Caco-2 (cell line): ENCODE measurements at regions not wholly inside any gene's neighbourhood (a gene's known extent, or its start where the extent isn't known, plus 50 kb on each side); places are given as distances from the start of the nearest gene placed in this dataset.

Source experiments
- BruUV-seq: library from RNA; stranded (reverse); fragments of 400-500 nt; replicated peaks from 2 replicates; lab custom pipeline; 2021; lab: Mats Ljungman, UMichigan
- CTCF ChIA-PET: fragments of 300-600 bp; sonication (Branson Sonifier 250); formaldehyde crosslinking; loops from one replicate; lab custom pipeline; 2022; ENCODE audit warnings: antibody characterized with exemption; lab: Charles Lee
- POLR2A ChIA-PET: fragments of 300-600 bp; sonication (Branson Sonifier 250); formaldehyde crosslinking; loops from one replicate; lab custom pipeline; 2022; ENCODE audit warnings: antibody characterized with exemption; lab: Charles Lee
- DNase-seq, 2 experiments: peaks; one replicate each; pipeline versions ENCODE4 v3.0.0 to v3.0.0-alpha.2; 2020 to 2022
- H3K27me3 ChIP-seq: replicated peaks from 2 replicates; pipeline ENCODE4 v1.6.0; 2011; ENCODE audit warnings: low read length; ENCODE audit not compliant: control insufficient read depth, insufficient read depth
- H3K36me3 ChIP-seq: 2 replicates; pipeline ENCODE4 v1.5.1; 2011; ENCODE audit warnings: low read length; ENCODE audit not compliant: control insufficient read depth, insufficient read depth
- H3K4me1 ChIP-seq: fragments of 250-450 bp; sonication (Bioruptor Pico); 2 replicates; pipeline ENCODE4 v1.5.1; 2020; ENCODE audit warnings: mild to moderate bottlenecking
- H3K4me3 ChIP-seq: 2 replicates; pipeline ENCODE4 v1.5.1; 2011; ENCODE audit warnings: low read depth, mild to moderate bottlenecking, control low read depth, low read length
- H3K9me3 ChIP-seq: fragments of 250-450 bp; sonication (Bioruptor Pico); 2 replicates; pipeline ENCODE4 v1.5.1; 2020; ENCODE audit warnings: mild to moderate bottlenecking, moderate library complexity
- H3K27ac Mint-ChIP-seq: one replicate; pipeline ENCODE4 v1.8.0; 2022; ENCODE audit warnings: mixed read lengths; ENCODE audit not compliant: unreplicated experiment
- H3K27me3 Mint-ChIP-seq: one replicate; pipeline ENCODE4 v1.8.0; 2022; ENCODE audit warnings: mixed read lengths; ENCODE audit not compliant: insufficient read depth, unreplicated experiment
- H3K36me3 Mint-ChIP-seq: one replicate; pipeline ENCODE4 v1.8.0; 2022; ENCODE audit warnings: mild to moderate bottlenecking, mixed read lengths; ENCODE audit not compliant: insufficient read depth, unreplicated experiment
- H3K4me1 Mint-ChIP-seq: one replicate; pipeline ENCODE4 v1.8.0; 2022; ENCODE audit warnings: low read depth, mixed read lengths; ENCODE audit not compliant: unreplicated experiment
- H3K4me3 Mint-ChIP-seq: one replicate; pipeline ENCODE4 v1.8.0; 2022; ENCODE audit warnings: mild to moderate bottlenecking, moderate library complexity, mixed read lengths; ENCODE audit not compliant: unreplicated experiment
- H3K9me3 Mint-ChIP-seq: one replicate; pipeline ENCODE4 v1.8.0; 2022; ENCODE audit warnings: mixed read lengths; ENCODE audit not compliant: unreplicated experiment
- intact Hi-C: fragments of 100-400 bp; cut with micrococcal nuclease; formaldehyde crosslinking; loops from one replicate; pipeline ENCODE4 v1.10.0; 2022; ENCODE audit not compliant: unreplicated experiment
- TF ChIP-seq, protein P1 (sequence below), 2 experiments: fragments of 200-600 bp in 1 of 2; IDR thresholded peaks; 1 replicate in 1 of 2; 2 replicates in 1 of 2; pipeline versions ENCODE4 v1.5.1 to v1.8.0; 2011 to 2022; ENCODE audit warnings: antibody characterized with exemption in 1 of 2, control low read depth in 1 of 2, inconsistent platforms in 1 of 2, low read depth in 1 of 2, low read length in 1 of 2, mild to moderate bottlenecking in 1 of 2, moderate library complexity in 1 of 2; ENCODE audit not compliant: insufficient read depth in 1 of 2, severe bottlenecking in 1 of 2, unreplicated experiment in 1 of 2

GRCh38 chr12:118925407-118925806 lies 55.9 kb upstream of the SRRM4 start:
- H3K27ac Mint-ChIP-seq = no peak overlapping the region
- Histone ChIP-seq H3K9me3 (no peaks in the 10 kb centered on the region), H3K4me1 (no peaks in the 10 kb centered on the region), H3K36me3 (no peaks in the 10 kb centered on the region), H3K4me3 (no peak overlapping the region), H3K27me3 (no peaks in the 10 kb centered on the region)
- CTCF ChIA-PET = no interaction called here
- H3K4me1 Mint-ChIP-seq = no peaks in the 10 kb centered on the region
- no peak for DNase-seq
- POLR2A ChIA-PET = no interaction called here
- no peak overlapping the region for H3K4me3 Mint-ChIP-seq
- peaks cover 3% of the 10 kb centered on the region for H3K27me3 Mint-ChIP-seq
- TF ChIP-seq, protein P1, sequence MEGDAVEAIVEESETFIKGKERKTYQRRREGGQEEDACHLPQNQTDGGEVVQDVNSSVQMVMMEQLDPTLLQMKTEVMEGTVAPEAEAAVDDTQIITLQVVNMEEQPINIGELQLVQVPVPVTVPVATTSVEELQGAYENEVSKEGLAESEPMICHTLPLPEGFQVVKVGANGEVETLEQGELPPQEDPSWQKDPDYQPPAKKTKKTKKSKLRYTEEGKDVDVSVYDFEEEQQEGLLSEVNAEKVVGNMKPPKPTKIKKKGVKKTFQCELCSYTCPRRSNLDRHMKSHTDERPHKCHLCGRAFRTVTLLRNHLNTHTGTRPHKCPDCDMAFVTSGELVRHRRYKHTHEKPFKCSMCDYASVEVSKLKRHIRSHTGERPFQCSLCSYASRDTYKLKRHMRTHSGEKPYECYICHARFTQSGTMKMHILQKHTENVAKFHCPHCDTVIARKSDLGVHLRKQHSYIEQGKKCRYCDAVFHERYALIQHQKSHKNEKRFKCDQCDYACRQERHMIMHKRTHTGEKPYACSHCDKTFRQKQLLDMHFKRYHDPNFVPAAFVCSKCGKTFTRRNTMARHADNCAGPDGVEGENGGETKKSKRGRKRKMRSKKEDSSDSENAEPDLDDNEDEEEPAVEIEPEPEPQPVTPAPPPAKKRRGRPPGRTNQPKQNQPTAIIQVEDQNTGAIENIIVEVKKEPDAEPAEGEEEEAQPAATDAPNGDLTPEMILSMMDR (IDR thresholded peaks at IDR 0.05; ENCODE audit: insufficient read depth in 1 of 2, low read depth in 1 of 2, low read length in 1 of 2, severe bottlenecking in 1 of 2, unreplicated experiment in 1 of 2) = no peak
- no TSS peak for BruUV-seq
- no peaks in the 10 kb centered on the region for H3K9me3 Mint-ChIP-seq
- intact Hi-C loops = no loop called here
- no peaks in the 10 kb centered on the region for H3K36me3 Mint-ChIP-seq

- DNase-seq = no peak
- no peaks in the 10 kb centered on the region for H3K9me3 Mint-ChIP-seq
- no TSS peak for BruUV-seq
- Histone ChIP-seq H3K4me3 (no peak overlapping the region), H3K9me3 (no peaks in the 10 kb centered on the region), H3K27me3 (no peaks in the 10 kb centered on the region), H3K4me1 (no peaks in the 10 kb centered on the region), H3K36me3 (no peaks in the 10 kb centered on the region)
- peaks cover 3% of the 10 kb centered on the region for H3K27me3 Mint-ChIP-seq
- POLR2A ChIA-PET = no interaction called here
- no peaks in the 10 kb centered on the region for H3K4me1 Mint-ChIP-seq
- CTCF ChIA-PET = no interaction called here
- no peak overlapping the region for H3K27ac Mint-ChIP-seq
- TF ChIP-seq, protein P1 (IDR thresholded peaks at IDR 0.05; ENCODE audit: insufficient read depth in 1 of 2, low read depth in 1 of 2, low read length in 1 of 2, severe bottlenecking in 1 of 2, unreplicated experiment in 1 of 2) = no peak
- H3K36me3 Mint-ChIP-seq = no peaks in the 10 kb centered on the region
- no peak overlapping the region for H3K4me3 Mint-ChIP-seq
- intact Hi-C loops = no loop called here
Observed at GRCh38 chr12:118925826-118926225, 55.5 kb upstream of the SRRM4 start.
